T-helper 1 cell treated with Interleukin-12 subunit alpha and Interleukin-12 subunit beta and Interleukin-4 antibody, amounts not matched to agents 30 μg/mL and 1 μg/mL, for 36 hours (primary cell): ENCODE measurements at regions not wholly inside any gene's neighbourhood (a gene's known extent, or its start where the extent isn't known, plus 50 kb on each side); places are given as distances from the start of the nearest gene placed in this dataset.
"Not testable (repeated sequence)": the region's sequence is repeated elsewhere in the genome, so short reads cannot be mapped to it uniquely, and the experiment has no call there.

ENCODE experiments used
- H3K27ac Mint-ChIP-seq: one replicate; pipeline ENCODE4 v1.8.0; 2021; ENCODE audit warnings: mild to moderate bottlenecking, mixed read lengths
- H3K27me3 Mint-ChIP-seq: one replicate; pipeline ENCODE4 v1.8.0; 2021; ENCODE audit warnings: low read depth, mixed read lengths
- H3K36me3 Mint-ChIP-seq: one replicate; pipeline ENCODE4 v1.8.0; 2021; ENCODE audit warnings: low read depth, mixed read lengths
- H3K4me1 Mint-ChIP-seq: one replicate; pipeline ENCODE4 v1.8.0; 2021; ENCODE audit warnings: low read depth, mixed read lengths
- H3K4me3 Mint-ChIP-seq: one replicate; pipeline ENCODE4 v1.8.0; 2021; ENCODE audit warnings: mild to moderate bottlenecking, moderate library complexity, mixed read lengths
- H3K9me3 Mint-ChIP-seq: one replicate; pipeline ENCODE4 v1.8.0; 2021; ENCODE audit warnings: mixed read lengths

- no peak overlapping the region for H3K4me3 Mint-ChIP-seq
- peaks cover 3% of the 10 kb centered on the region for H3K27me3 Mint-ChIP-seq
- H3K4me1 Mint-ChIP-seq = no peaks in the 10 kb centered on the region
- H3K9me3 Mint-ChIP-seq = no peaks in the 10 kb centered on the region
- H3K27ac Mint-ChIP-seq = no peak overlapping the region
- H3K36me3 Mint-ChIP-seq = no peaks in the 10 kb centered on the region
These were observed 124.5 kb downstream of the AHR start for GRCh38 chr7:17422966-17423365.

- H3K27me3 Mint-ChIP-seq = no peaks in the 10 kb centered on the region
- peaks cover 1% of the 10 kb centered on the region for H3K36me3 Mint-ChIP-seq
- H3K4me1 Mint-ChIP-seq = no peaks in the 10 kb centered on the region
- H3K27ac Mint-ChIP-seq = no peak overlapping the region
- H3K4me3 Mint-ChIP-seq = no peak overlapping the region
- H3K9me3 Mint-ChIP-seq = peaks cover 6% of the 10 kb centered on the region
These were observed 129.5 kb downstream of the AHR start for GRCh38 chr7:17427924-17428323.

- Mint-ChIP-seq H3K27ac (no peak overlapping the region), H3K36me3 (peaks cover 1% of the 10 kb centered on the region), H3K27me3 (no peaks in the 10 kb centered on the region), H3K4me1 (no peaks in the 10 kb centered on the region), H3K4me3 (no peak overlapping the region), H3K9me3 (peaks cover 6% of the 10 kb centered on the region)
These were observed 131.1 kb downstream of the AHR start for GRCh38 chr7:17429579-17429978.

GRCh38 chr7:17432793-17433192 is 134.3 kb downstream of the AHR start:
- Mint-ChIP-seq H3K27ac (no peak overlapping the region), H3K36me3 (peaks cover 1% of the 10 kb centered on the region), H3K9me3 (peaks cover 6% of the 10 kb centered on the region), H3K4me3 (no peak overlapping the region), H3K4me1 (no peaks in the 10 kb centered on the region), H3K27me3 (no peaks in the 10 kb centered on the region)

GRCh38 chr7:17434191-17434590 is 135.7 kb downstream of the AHR start:
- no peaks in the 10 kb centered on the region for H3K4me1 Mint-ChIP-seq
- no peak overlapping the region for H3K4me3 Mint-ChIP-seq
- no peak overlapping the region for H3K27ac Mint-ChIP-seq
- peaks cover 3% of the 10 kb centered on the region for H3K9me3 Mint-ChIP-seq
- no peaks in the 10 kb centered on the region for H3K36me3 Mint-ChIP-seq
- H3K27me3 Mint-ChIP-seq = no peaks in the 10 kb centered on the region

GRCh38 chr7:17434841-17435692 is 136.6 kb downstream of the AHR start:
- Mint-ChIP-seq H3K27me3 (no peaks in the 10 kb centered on the region), H3K27ac (no peak overlapping the region), H3K36me3 (no peaks in the 10 kb centered on the region), H3K9me3 (no peaks in the 10 kb centered on the region), H3K4me1 (no peaks in the 10 kb centered on the region), H3K4me3 (no peak overlapping the region)

- no peaks in the 10 kb centered on the region for H3K27me3 Mint-ChIP-seq
These were observed 137.7 kb downstream of the AHR start for GRCh38 chr7:17436126-17436525.

GRCh38 chr7:17437586-17437985 is 139.1 kb downstream of the AHR start:
- Mint-ChIP-seq H3K27ac (no peak overlapping the region), H3K27me3 (no peaks in the 10 kb centered on the region), H3K36me3 (no peaks in the 10 kb centered on the region), H3K4me1 (no peaks in the 10 kb centered on the region), H3K9me3 (peaks cover 7% of the 10 kb centered on the region), H3K4me3 (no peak overlapping the region)

More at GRCh38 chr7:17436126-17436525, 137.7 kb downstream of the AHR start:
- Mint-ChIP-seq H3K4me3 (no peak overlapping the region), H3K36me3 (no peaks in the 10 kb centered on the region), H3K4me1 (no peaks in the 10 kb centered on the region), H3K9me3 (peaks cover 7% of the 10 kb centered on the region), H3K27ac (no peak overlapping the region)

GRCh38 chr7:17440025-17440784 is 141.8 kb downstream of the AHR start:
- H3K4me1 Mint-ChIP-seq, H3K27me3 Mint-ChIP-seq, H3K36me3 Mint-ChIP-seq, H3K4me3 Mint-ChIP-seq, H3K9me3 Mint-ChIP-seq, H3K27ac Mint-ChIP-seq: not testable (repeated sequence)

- no peaks in the 10 kb centered on the region for H3K4me1 Mint-ChIP-seq
- peaks cover 3% of the 10 kb centered on the region for H3K27me3 Mint-ChIP-seq
- no peaks in the 10 kb centered on the region for H3K36me3 Mint-ChIP-seq
- H3K27ac Mint-ChIP-seq = no peak overlapping the region
- H3K9me3 Mint-ChIP-seq = peaks cover 7% of the 10 kb centered on the region
- no peak overlapping the region for H3K4me3 Mint-ChIP-seq
These were observed 142.4 kb downstream of the AHR start for GRCh38 chr7:17440831-17441230.

GRCh38 chr7:17441557-17441956 is 143.1 kb downstream of the AHR start:
- Mint-ChIP-seq H3K27me3 (peaks cover 3% of the 10 kb centered on the region), H3K36me3 (no peaks in the 10 kb centered on the region), H3K4me1 (no peaks in the 10 kb centered on the region), H3K27ac (no peak overlapping the region), H3K9me3 (peaks cover 10% of the 10 kb centered on the region), H3K4me3 (no peak overlapping the region)

- Mint-ChIP-seq H3K4me3 (no peak overlapping the region), H3K4me1 (no peaks in the 10 kb centered on the region), H3K9me3 (peaks cover 26% of the 10 kb centered on the region), H3K27ac (no peak overlapping the region), H3K36me3 (peaks cover 1% of the 10 kb centered on the region), H3K27me3 (peaks cover 3% of the 10 kb centered on the region)
These were observed 145.7 kb downstream of the AHR start for GRCh38 chr7:17444151-17444550.

GRCh38 chr7:17444673-17445072 is 146.2 kb downstream of the AHR start:
- Mint-ChIP-seq H3K36me3 (peaks cover 1% of the 10 kb centered on the region), H3K4me3 (no peak overlapping the region), H3K27ac (no peak overlapping the region), H3K9me3 (peaks cover 26% of the 10 kb centered on the region), H3K27me3 (peaks cover 3% of the 10 kb centered on the region), H3K4me1 (no peaks in the 10 kb centered on the region)

GRCh38 chr7:17446340-17446739 is 147.9 kb downstream of the AHR start:
- Mint-ChIP-seq H3K27me3 (peaks cover 3% of the 10 kb centered on the region), H3K36me3 (peaks cover 1% of the 10 kb centered on the region), H3K9me3 (peaks cover 22% of the 10 kb centered on the region), H3K4me1 (no peaks in the 10 kb centered on the region), H3K4me3 (no peak overlapping the region), H3K27ac (no peak overlapping the region)
